ENCODE measurements at regions not wholly inside any gene's neighbourhood (a gene's known extent, or its start where the extent isn't known, plus 50 kb on each side); places are given as distances from the start of the nearest gene placed in this dataset.

DNA sequence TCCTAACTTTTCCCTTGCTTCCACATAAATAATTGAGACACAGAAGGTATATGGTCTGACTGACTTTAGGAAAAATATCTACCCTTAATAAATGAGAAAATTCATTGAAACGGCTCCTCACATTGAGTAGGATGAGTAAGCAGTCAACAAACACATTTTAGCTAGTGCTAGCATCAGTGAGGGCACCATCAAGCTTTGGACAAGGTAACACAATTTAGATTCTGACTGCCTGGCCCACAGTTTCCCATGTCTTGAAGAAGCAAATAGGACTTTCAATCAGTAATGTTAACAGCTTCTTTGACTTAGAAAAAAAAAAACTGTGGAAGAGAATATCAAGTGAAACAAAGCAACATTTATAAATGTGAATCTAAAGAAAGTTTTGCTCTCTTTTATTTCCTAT, 70.1 kb upstream of the MBNL1 start:
- H3K56ac ChIP-seq (replicated peaks; ENCODE audit: insufficient read length, low read depth, low read length) = no peak overlapping the region
- no peaks in the 10 kb centered on the region for H3K4me1 ChIP-seq (replicated peaks in 1 of 4; ENCODE audit: control insufficient read depth in 3 of 4, insufficient read depth in 4 of 4, low read length in 3 of 4)
- H3K79me1 ChIP-seq (ENCODE audit: low read depth, low read length) = no peaks in the 10 kb centered on the region
- H4K20me1 ChIP-seq (replicated peaks in 1 of 2; ENCODE audit: control insufficient read depth in 1 of 2, insufficient read depth in 2 of 2, low read length in 2 of 2) = no peaks in the 10 kb centered on the region
- H4K91ac ChIP-seq (replicated peaks; ENCODE audit: insufficient read length, low read length) = no peak overlapping the region
- no peak overlapping the region for H3K18ac ChIP-seq (ENCODE audit: extremely low read depth, low read length)
- TF ChIP-seq SP4 (IDR thresholded peaks at IDR 0.05; ENCODE audit: low read length) = no peak
- no peak overlapping the region for H2BK5ac ChIP-seq (ENCODE audit: low read depth, low read length)
- no peak overlapping the region for H3K23ac ChIP-seq (ENCODE audit: insufficient read length)
- no peak overlapping the region for H3K4ac ChIP-seq (replicated peaks; ENCODE audit: insufficient read length, low read depth, low read length)
- H2AFZ ChIP-seq (ENCODE audit: low read length) = no peak overlapping the region
- H3K4me2 ChIP-seq (ENCODE audit: insufficient read depth in 1 of 2, low read depth in 2 of 2, low read length in 2 of 2) = no peak overlapping the region
- no peak overlapping the region for H2BK120ac ChIP-seq (replicated peaks; ENCODE audit: low read depth, low read length)
- WGBS, 2 experiments (ENCODE audit: extremely low coverage in 1 of 2, insufficient coverage in 1 of 2, insufficient read length in 1 of 2, insufficient replicate concordance in 2 of 2, low coverage in 1 of 2, low lambda C conversion rate in 2 of 2, missing lambda C conversion rate in 1 of 2) = 100% methylated on average over 1 of the region's 1 CpG; no CpG with 5 or more reads in 1 of the 2 experiments
- no peaks in the 10 kb centered on the region for H3K23me2 ChIP-seq (ENCODE audit: low read depth, low read length)
- H3K79me2 ChIP-seq (ENCODE audit: control insufficient read depth in 1 of 2, insufficient read depth in 2 of 2, low read length in 2 of 2) = no peaks in the 10 kb centered on the region
- no peak for FAIRE-seq
- H3K9me3 ChIP-seq (ENCODE audit: insufficient read depth in 2 of 2, low read depth in 1 of 2, low read length in 1 of 2) = no peaks in the 10 kb centered on the region; a peak in 1 of 4 replicates
- POLR2A ChIA-PET (ENCODE audit: partially characterized antibody) = no interaction called here
- no peak overlapping the region for H2AK5ac ChIP-seq (ENCODE audit: low read depth, low read length)
- H3K27ac ChIP-seq (ENCODE audit: low read depth, low read length) = no peak overlapping the region
- no peak overlapping the region for H2BK15ac ChIP-seq (ENCODE audit: low read length)
- no peak overlapping the region for H3K4me3 ChIP-seq (ENCODE audit: extremely low read depth in 1 of 4, insufficient read depth in 2 of 4, low read depth in 3 of 4, low read length in 4 of 4)
- DNase-seq (ENCODE audit: low read depth in 1 of 2, low spot score in 2 of 2) = no peak
- H3K9ac ChIP-seq (replicated peaks in 1 of 4; ENCODE audit: extremely low read depth in 1 of 4, low read depth in 3 of 4, low read length in 3 of 4) = no peak overlapping the region
- no peaks in the 10 kb centered on the region for H3K36me3 ChIP-seq (ENCODE audit: control insufficient read depth in 2 of 4, insufficient read depth in 4 of 4, low read length in 3 of 4)
- CTCF ChIA-PET (ENCODE audit: partially characterized antibody) = interaction anchor here (0.9 to 1.5 kb wide), 3 partner anchors 10 to 13 kb away, joined by 3 to 4 read pairs (median 4); no protein-coding TSS in a partner anchor
- H2BK12ac ChIP-seq (ENCODE audit: low read depth, low read length) = no peak overlapping the region
- no peak overlapping the region for H3K14ac ChIP-seq (ENCODE audit: insufficient read length)
- H2BK20ac ChIP-seq (ENCODE audit: low read length) = no peak overlapping the region
- no peak overlapping the region for H4K5ac ChIP-seq (ENCODE audit: insufficient read length, low read depth, low read length)
- H3K27me3 ChIP-seq (replicated peaks in 1 of 4; ENCODE audit: control insufficient read depth in 3 of 4, extremely low read depth in 1 of 4, insufficient read depth in 3 of 4, low read length in 3 of 4) = peaks cover 0 to 2% (median 0%) of the 10 kb centered on the region in 4 experiments; a peak in 1 of 7 replicates
- H4K8ac ChIP-seq (ENCODE audit: extremely low read depth, insufficient read depth, low read length) = no peak overlapping the region
